IMR-90 (cell line): ENCODE measurements at regions not wholly inside any gene's neighbourhood (a gene's known extent, or its start where the extent isn't known, plus 50 kb on each side); places are given as distances from the start of the nearest gene placed in this dataset.

Experiments used
- ATAC-seq: fragments of 200-7000 bp; cut with Tn5 transposase; 2 replicates; pipeline ENCODE4 v1.9.1; 2020; ENCODE audit warnings: low read depth, mild to moderate bottlenecking, moderate library complexity
- BruUV-seq: library from RNA; stranded (reverse); fragments of 400-500 nt; replicated peaks from 2 replicates; lab custom pipeline; 2021; lab: Mats Ljungman, UMichigan
- CTCF ChIA-PET: fragments of 300-600 bp; formaldehyde crosslinking; extraction: SDS; loops from one replicate; lab custom pipeline; 2021; ENCODE audit warnings: antibody characterized with exemption; lab: Yijun Ruan, JAX
- POLR2A ChIA-PET: fragments of 300-600 bp; sonication (Branson Sonifier 250); formaldehyde crosslinking; loops from one replicate; lab custom pipeline; 2022; ENCODE audit warnings: antibody characterized with exemption; ENCODE audit not compliant: unreplicated experiment; lab: Charles Lee
- DNase-seq: peaks from one replicate; pipeline ENCODE4 v3.0.0; 2013
- H2AFZ ChIP-seq: replicated peaks from 2 replicates; pipeline ENCODE3; 2013; ENCODE audit warnings: low read length, mild to moderate bottlenecking; ENCODE audit not compliant: poor library complexity
- H2AK5ac ChIP-seq: 2 replicates; pipeline ENCODE4 v1.6.1; 2013; ENCODE audit warnings: low read depth, low read length, inconsistent platforms
- H2AK9ac ChIP-seq: replicated peaks from 2 replicates; pipeline ENCODE3; 2013; ENCODE audit warnings: mild to moderate bottlenecking, low read depth, low read length, moderate library complexity; ENCODE audit not compliant: poor library complexity
- H2BK120ac ChIP-seq: 2 replicates; pipeline ENCODE4 v1.6.1; 2013; ENCODE audit warnings: low read depth, low read length, inconsistent platforms
- H2BK15ac ChIP-seq: 3 replicates; pipeline ENCODE4 v1.6.1; 2013; ENCODE audit warnings: low read depth, low read length, inconsistent platforms
- H2BK20ac ChIP-seq: 2 replicates; pipeline ENCODE4 v1.6.1; 2013; ENCODE audit warnings: low read depth, mild to moderate bottlenecking, inconsistent platforms, low read length, moderate library complexity
- H2BK5ac ChIP-seq: 2 replicates; pipeline ENCODE4 v1.6.1; 2013; ENCODE audit warnings: mild to moderate bottlenecking, low read depth, low read length, inconsistent platforms; ENCODE audit not compliant: poor library complexity, severe bottlenecking
- H3K14ac ChIP-seq: replicated peaks from 2 replicates; pipeline ENCODE4 v1.6.1; 2013; ENCODE audit warnings: low read depth, low read length, inconsistent platforms
- H3K18ac ChIP-seq: 2 replicates; pipeline ENCODE4 v1.6.1; 2013; ENCODE audit warnings: low read depth, low read length, control low read depth
- H3K23ac ChIP-seq: 2 replicates; pipeline ENCODE4 v1.6.1; 2013; ENCODE audit warnings: low read depth, low read length, inconsistent platforms
- H3K27ac ChIP-seq: 2 replicates; pipeline ENCODE4 v1.5.1; 2013; ENCODE audit warnings: mild to moderate bottlenecking, control low read depth, low read length; ENCODE audit not compliant: insufficient read depth
- H3K27me3 ChIP-seq: 2 replicates; pipeline ENCODE4 v1.6.1; 2013; ENCODE audit warnings: low read length; ENCODE audit not compliant: control insufficient read depth, insufficient read depth
- H3K36me3 ChIP-seq: 2 replicates; pipeline ENCODE4 v1.6.1; 2013; ENCODE audit warnings: low read length, mixed read lengths; ENCODE audit not compliant: control insufficient read depth, insufficient read depth
- H3K4ac ChIP-seq: 2 replicates; pipeline ENCODE4 v1.6.1; 2013; ENCODE audit warnings: low read depth, low read length, inconsistent platforms
- H3K4me1 ChIP-seq: 2 replicates; pipeline ENCODE4 v1.6.1; 2013; ENCODE audit warnings: low read length, mixed read lengths; ENCODE audit not compliant: control insufficient read depth, insufficient read depth
- H3K4me2 ChIP-seq: 2 replicates; pipeline ENCODE4 v1.6.1; 2013; ENCODE audit warnings: low read depth, mild to moderate bottlenecking, control low read depth, low read length, moderate library complexity
- H3K4me3 ChIP-seq: 2 replicates; pipeline ENCODE4 v1.5.1; 2013; ENCODE audit warnings: low read depth, mild to moderate bottlenecking, control low read depth, low read length, moderate library complexity; ENCODE audit not compliant: insufficient read depth
- H3K56ac ChIP-seq: 2 replicates; pipeline ENCODE4 v1.6.1; 2013; ENCODE audit warnings: low read length, inconsistent platforms; ENCODE audit not compliant: insufficient read depth; ENCODE audit errors: extremely low read depth
- H3K79me1 ChIP-seq, 2 experiments: 2 replicates each; pipeline ENCODE4 v1.6.1; 2013; ENCODE audit warnings: low read length in 2 of 2, inconsistent platforms in 1 of 2, low read depth in 1 of 2
- H3K9ac ChIP-seq: 2 replicates; pipeline ENCODE4 v1.6.1; 2013; ENCODE audit warnings: low read depth, low read length, control low read depth
- H3K9me1 ChIP-seq: 2 replicates; pipeline ENCODE4 v1.6.1; 2013; ENCODE audit warnings: low read length, inconsistent platforms; ENCODE audit not compliant: insufficient read depth
- H3K9me3 ChIP-seq: 2 replicates; pipeline ENCODE4 v1.6.1; 2013; ENCODE audit warnings: low read length; ENCODE audit not compliant: control insufficient read depth, insufficient read depth
- H4K20me1 ChIP-seq: 2 replicates; pipeline ENCODE4 v1.6.1; 2013; ENCODE audit warnings: low read length, inconsistent platforms; ENCODE audit not compliant: insufficient read depth
- H4K5ac ChIP-seq: 2 replicates; pipeline ENCODE4 v1.6.1; 2013; ENCODE audit warnings: mild to moderate bottlenecking, low read depth, low read length, control low read depth
- H4K8ac ChIP-seq, 2 experiments: 2 replicates each; pipeline ENCODE4 v1.6.1; 2013; ENCODE audit warnings: low read depth in 2 of 2, low read length in 2 of 2, control low read depth in 1 of 2, inconsistent platforms in 1 of 2
- H4K91ac ChIP-seq: 2 replicates; pipeline ENCODE4 v1.6.1; 2013; ENCODE audit warnings: low read depth, low read length, inconsistent platforms; ENCODE audit not compliant: insufficient read depth
- CEBPB ChIP-seq: IDR thresholded peaks from 2 replicates; pipeline ENCODE4 v1.6.1; 2012; ENCODE audit warnings: low read depth, low read length, improper control_type of control experiment
- CHD1 ChIP-seq: IDR thresholded peaks from 2 replicates; pipeline ENCODE4 v1.6.1; 2012; ENCODE audit warnings: low read depth, low read length, improper control_type of control experiment
- ELK1 ChIP-seq: fragments of 150-350 bp; IDR thresholded peaks from 2 replicates; pipeline ENCODE4 v1.6.1; 2016; ENCODE audit warnings: low read depth, mild to moderate bottlenecking, low read length, moderate library complexity, borderline replicate concordance
- FOS ChIP-seq: fragments of 150-350 bp; IDR thresholded peaks from 2 replicates; pipeline ENCODE4 v1.6.1; 2016; ENCODE audit warnings: low read depth, low read length
- MAFK ChIP-seq: IDR thresholded peaks from 2 replicates; pipeline ENCODE4 v1.6.1; 2012; ENCODE audit warnings: low read depth, low read length, improper control_type of control experiment
- MXI1 ChIP-seq: IDR thresholded peaks from 2 replicates; pipeline ENCODE4 v1.6.1; 2012; ENCODE audit warnings: low read depth, mild to moderate bottlenecking, low read length, moderate library complexity, borderline replicate concordance
- POLR2A ChIP-seq: IDR thresholded peaks from 2 replicates; pipeline ENCODE4 v1.6.1; 2012; ENCODE audit warnings: mild to moderate bottlenecking, low read depth, low read length
- RAD21 ChIP-seq: IDR thresholded peaks from 2 replicates; pipeline ENCODE4 v1.6.1; 2012; ENCODE audit warnings: low read length, improper control_type of control experiment
- RCOR1 ChIP-seq: IDR thresholded peaks from 2 replicates; pipeline ENCODE4 v1.6.1; 2012; ENCODE audit warnings: mild to moderate bottlenecking, low read length, improper control_type of control experiment; ENCODE audit not compliant: insufficient replicate concordance
- RFX5 ChIP-seq: IDR thresholded peaks from 2 replicates; pipeline ENCODE4 v1.8.0; 2012; ENCODE audit warnings: low read depth, mild to moderate bottlenecking, low read length, moderate library complexity
- WGBS, 2 experiments: methylation state at CpG; one replicate each; pipeline versions ENCODE4 v1.1.5 to v1.1.7; 2013; ENCODE audit warnings: missing lambda C conversion rate in 2 of 2; ENCODE audit not compliant: insufficient read length in 1 of 2; ENCODE audit errors: extremely low coverage in 2 of 2; 5-methylcytosine and 5-hydroxymethylcytosine counted together
- dilution Hi-C: fragments of 300-500 bp; cut with HindIII; formaldehyde crosslinking; loops from one replicate; pipeline ENCODE4 v1.14.3; 2018; ENCODE audit warnings: low sequenced_read_pairs; ENCODE audit not compliant: unreplicated experiment
- in situ Hi-C: fragments of 300-500 bp; cut with MboI; formaldehyde crosslinking; loops from 3 replicates; pipeline ENCODE4 v1.14.3; 2019; ENCODE audit warnings: low sequenced_read_pairs, inconsistent platforms, mixed read lengths
- intact Hi-C: fragments of 100-400 bp; cut with micrococcal nuclease; formaldehyde crosslinking; loops from 2 replicates; pipeline ENCODE4 v1.10.0; 2022
- TF ChIP-seq, protein P1 (sequence below): conservative IDR thresholded peaks from 2 replicates; pipeline ENCODE4 v1.5.1; 2012; ENCODE audit warnings: mild to moderate bottlenecking, low read depth, low read length, improper control_type of control experiment

DNA sequence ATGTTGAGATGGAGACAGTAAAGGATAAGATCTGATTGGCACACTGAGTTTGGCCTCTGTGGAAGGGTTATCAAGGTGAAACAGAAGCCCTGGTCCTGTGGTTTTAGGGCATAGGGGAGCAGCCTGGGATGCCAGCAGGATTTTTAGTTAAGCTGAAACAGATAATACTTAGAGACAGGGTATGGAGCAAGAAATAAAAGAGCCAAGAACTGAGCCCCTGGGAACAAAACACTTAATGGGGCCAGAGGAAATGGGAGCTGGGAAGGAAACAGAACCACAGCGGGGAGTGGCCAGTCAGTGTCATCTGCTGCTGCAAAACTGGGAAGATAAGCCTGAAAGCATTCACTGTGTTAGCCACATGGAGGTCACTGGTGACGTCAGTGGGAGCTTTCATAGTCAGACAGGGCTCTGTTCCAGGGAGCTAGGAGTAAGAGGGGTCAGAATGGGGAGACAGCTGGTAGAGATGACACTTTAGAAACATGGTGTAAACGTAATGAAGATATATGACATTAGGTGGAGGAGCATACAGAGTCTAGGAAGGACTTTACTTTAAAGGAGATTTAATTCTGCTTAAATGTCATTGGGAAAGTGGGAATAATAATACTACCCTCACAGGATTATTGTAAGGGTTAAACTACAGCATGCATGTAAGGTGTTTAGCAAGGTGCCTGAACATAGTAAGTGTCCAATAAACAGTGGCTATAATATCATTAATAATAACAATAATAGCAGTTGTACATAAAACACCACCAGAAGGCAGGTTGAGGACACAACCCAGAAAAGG is 172.7 kb upstream of the CTNNB1 start:
- H3K36me3 ChIP-seq: no peaks in the 10 kb centered on the region
- no peak overlapping the region for H3K14ac ChIP-seq
- H3K9ac ChIP-seq: no peak overlapping the region
- H3K9me1 ChIP-seq: no peaks in the 10 kb centered on the region
- no peaks in the 10 kb centered on the region for H4K20me1 ChIP-seq
- H4K91ac ChIP-seq: no peak overlapping the region
- no peak overlapping the region for H2AK5ac ChIP-seq
- no peak overlapping the region for H2BK5ac ChIP-seq
- TF ChIP-seq CEBPB: no peak
- TF ChIP-seq RFX5: no peak
- TF ChIP-seq MXI1: no peak
- no peak for TF ChIP-seq ELK1
- TF ChIP-seq FOS: no peak
- TF ChIP-seq RAD21: no peak
- TF ChIP-seq, protein P1, sequence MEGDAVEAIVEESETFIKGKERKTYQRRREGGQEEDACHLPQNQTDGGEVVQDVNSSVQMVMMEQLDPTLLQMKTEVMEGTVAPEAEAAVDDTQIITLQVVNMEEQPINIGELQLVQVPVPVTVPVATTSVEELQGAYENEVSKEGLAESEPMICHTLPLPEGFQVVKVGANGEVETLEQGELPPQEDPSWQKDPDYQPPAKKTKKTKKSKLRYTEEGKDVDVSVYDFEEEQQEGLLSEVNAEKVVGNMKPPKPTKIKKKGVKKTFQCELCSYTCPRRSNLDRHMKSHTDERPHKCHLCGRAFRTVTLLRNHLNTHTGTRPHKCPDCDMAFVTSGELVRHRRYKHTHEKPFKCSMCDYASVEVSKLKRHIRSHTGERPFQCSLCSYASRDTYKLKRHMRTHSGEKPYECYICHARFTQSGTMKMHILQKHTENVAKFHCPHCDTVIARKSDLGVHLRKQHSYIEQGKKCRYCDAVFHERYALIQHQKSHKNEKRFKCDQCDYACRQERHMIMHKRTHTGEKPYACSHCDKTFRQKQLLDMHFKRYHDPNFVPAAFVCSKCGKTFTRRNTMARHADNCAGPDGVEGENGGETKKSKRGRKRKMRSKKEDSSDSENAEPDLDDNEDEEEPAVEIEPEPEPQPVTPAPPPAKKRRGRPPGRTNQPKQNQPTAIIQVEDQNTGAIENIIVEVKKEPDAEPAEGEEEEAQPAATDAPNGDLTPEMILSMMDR: no peak
- no peak for TF ChIP-seq POLR2A
- TF ChIP-seq RCOR1: no peak
- no peak for TF ChIP-seq MAFK
- no peak for TF ChIP-seq CHD1
- H3K4me2 ChIP-seq: no peak overlapping the region
- CTCF ChIA-PET: interaction anchor here (0.8 kb wide), 1 partner anchor 9 kb away, joined by 3 read pairs; no protein-coding TSS in a partner anchor
- 0% methylated on average over 1 of the region's 3 CpGs; no CpG with 5 or more reads in 1 of the 2 experiments for WGBS, 2 experiments
- H3K4ac ChIP-seq: no peak overlapping the region
- H2BK120ac ChIP-seq: no peak overlapping the region
- POLR2A ChIA-PET: no interaction called here
- intact Hi-C loops: no loop called here
- H3K27me3 ChIP-seq: no peaks in the 10 kb centered on the region
- H3K4me1 ChIP-seq: no peaks in the 10 kb centered on the region
- H3K4me3 ChIP-seq: no peak overlapping the region
- no peak overlapping the region for H4K8ac ChIP-seq
- H3K27ac ChIP-seq: no peak overlapping the region
- H3K18ac ChIP-seq: no peak overlapping the region
- H2BK20ac ChIP-seq: no peak overlapping the region
- H3K56ac ChIP-seq: no peak overlapping the region
- in situ Hi-C loops: no loop called here
- H2BK15ac ChIP-seq: no peak overlapping the region
- H4K5ac ChIP-seq: no peak overlapping the region
- DNase-seq (peak; percentile 65), ATAC-seq (no peak)
- no peaks in the 10 kb centered on the region for H3K9me3 ChIP-seq
- H2AFZ ChIP-seq: no peak overlapping the region
- H3K79me1 ChIP-seq: no peaks in the 10 kb centered on the region
- dilution Hi-C loops: no loop called here
- no peak overlapping the region for H2AK9ac ChIP-seq
- BruUV-seq: no TSS peak
- no peak overlapping the region for H3K23ac ChIP-seq
